NOMO-1 treated with dmso at 0.1 percent for 144 hours (cell line): ENCODE measurements at regions not wholly inside any gene's neighbourhood (a gene's known extent, or its start where the extent isn't known, plus 50 kb on each side); places are given as distances from the start of the nearest gene placed in this dataset.

ENCODE experiments used
- DNase-seq: peaks from one replicate; lab custom pipeline; 2025; ENCODE audit not compliant: unreplicated experiment; lab: John Stamatoyannopoulos, UW

DNA sequence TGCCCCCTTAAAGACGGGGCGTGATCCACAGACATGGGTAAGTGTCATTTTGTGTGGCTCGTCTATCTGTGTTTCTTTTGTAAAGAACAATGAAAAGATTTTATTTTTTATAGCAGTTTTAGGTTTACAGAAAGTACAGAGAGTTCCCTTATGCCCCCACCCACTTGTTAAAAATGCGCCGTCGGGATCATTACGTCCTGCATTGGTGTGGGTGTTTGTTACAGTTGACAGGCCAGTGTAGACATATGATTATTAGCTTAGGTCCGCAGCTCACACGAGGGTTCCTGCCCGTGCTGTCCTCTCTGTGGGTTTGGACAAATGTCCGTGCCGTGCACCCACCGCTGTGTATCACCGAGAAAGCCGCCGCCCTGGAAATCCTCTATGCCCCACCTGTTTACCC lies 50.5 kb downstream of the RGS12 start:
- DNase-seq: no peak

DNA sequence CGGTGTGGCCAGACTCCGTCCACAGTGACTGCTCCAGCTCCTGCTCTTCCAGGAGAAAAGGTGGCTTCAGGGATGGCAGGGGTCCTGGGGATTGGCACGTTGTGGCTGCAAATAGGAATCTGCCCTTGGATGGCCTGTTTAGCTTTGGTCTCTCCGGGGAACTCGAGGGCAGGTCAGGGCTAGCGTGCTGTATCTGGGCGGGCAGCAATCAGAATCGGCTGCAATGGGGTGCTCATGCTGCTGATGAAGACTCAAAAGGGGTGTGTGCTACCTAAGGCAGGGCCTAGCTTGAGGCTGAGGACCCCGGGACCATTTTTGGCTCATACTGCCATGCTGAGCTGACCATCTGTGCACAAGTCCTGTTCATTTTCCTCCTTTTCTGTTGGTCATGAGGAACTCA lies 51.3 kb downstream of the RGS12 start:
- DNase-seq: no peak

- no peak for DNase-seq
These were observed 51.8 kb downstream of the RGS12 start for GRCh38 chr4:3344596-3344995.

DNA sequence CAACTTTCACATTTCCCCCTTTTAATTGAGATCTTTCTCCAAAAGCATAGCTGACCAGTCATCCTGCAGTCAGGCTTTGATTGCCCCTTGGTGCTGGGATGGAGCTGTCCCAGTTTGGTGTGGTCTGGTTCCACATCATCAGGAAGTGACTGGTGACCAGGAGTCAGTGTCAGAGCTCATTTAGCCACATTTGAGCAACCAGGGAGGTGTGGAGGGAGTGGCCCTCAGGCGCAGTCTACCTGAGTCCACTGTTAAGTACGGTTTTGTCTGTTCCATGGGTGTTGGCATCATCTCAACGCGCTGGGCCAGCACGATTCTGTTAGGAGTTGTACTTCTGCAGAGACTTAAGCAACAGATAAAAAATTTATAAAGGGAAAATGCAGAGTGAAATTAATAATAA lies 52.6 kb downstream of the RGS12 start:
- no peak for DNase-seq

DNA sequence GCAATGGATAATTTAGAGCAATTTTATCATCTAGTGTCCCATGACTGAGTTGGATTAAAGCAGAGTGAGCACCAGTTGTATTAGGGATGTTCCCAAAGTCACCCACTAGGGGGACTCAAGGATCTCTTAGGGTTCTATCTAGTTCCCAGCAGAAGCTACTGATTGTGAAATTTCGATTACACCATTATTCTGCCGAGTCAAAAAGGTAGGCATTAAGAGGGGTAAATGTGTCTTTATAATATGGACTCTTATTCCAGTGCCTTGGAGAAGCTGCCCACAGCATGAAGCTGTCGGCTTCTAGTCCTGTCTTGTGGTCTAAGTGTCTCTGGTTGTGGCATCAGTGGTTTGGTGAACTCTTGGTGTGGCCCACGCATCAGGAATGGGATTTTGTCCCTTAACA lies 53.3 kb downstream of the RGS12 start:
- DNase-seq: peak; percentile 27

GRCh38 chr4:3347871-3348270 lies 55.0 kb downstream of the RGS12 start:
- no peak for DNase-seq

GRCh38 chr4:3348621-3349020 lies 55.8 kb downstream of the RGS12 start:
- no peak for DNase-seq

DNA sequence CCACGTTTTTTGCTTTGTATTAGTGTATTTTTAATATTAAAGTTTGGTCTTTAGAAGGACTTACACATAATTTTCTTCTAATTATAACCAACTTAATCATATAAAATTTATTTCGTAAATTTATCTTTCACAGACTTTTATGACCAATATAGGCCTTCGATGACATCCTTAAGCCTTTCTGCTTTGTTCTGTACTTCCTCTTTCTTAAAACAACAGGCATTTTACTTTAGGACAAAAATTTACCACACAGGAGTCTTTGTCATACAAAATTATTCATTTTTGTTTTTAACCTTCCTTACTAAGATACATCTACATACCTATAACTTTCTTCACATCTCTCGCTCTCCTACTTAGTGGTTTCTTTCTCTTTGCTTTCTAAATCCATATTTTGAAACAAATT lies 56.3 kb downstream of the RGS12 start:
- no peak for DNase-seq

DNA sequence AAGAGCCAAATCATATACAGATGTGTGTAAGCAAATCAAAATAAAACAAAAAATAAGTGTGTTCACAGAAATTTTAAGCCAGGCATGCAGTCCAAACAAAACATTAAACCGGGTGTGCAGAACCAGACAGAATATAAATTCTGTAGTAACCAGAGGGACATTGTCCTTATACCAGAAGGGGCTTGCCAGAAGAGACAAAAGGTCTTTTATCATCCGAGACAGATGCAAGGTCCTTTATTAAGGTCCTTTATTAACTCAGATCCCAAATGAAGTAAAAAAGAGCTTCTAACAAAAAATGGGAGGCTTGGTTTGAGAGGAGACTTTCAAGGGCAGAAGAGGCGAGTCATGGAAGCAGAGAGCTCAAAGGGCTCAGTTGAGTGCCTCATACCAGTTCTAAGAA lies 59.2 kb downstream of the RGS12 start:
- DNase-seq: no peak

- DNase-seq: no peak
These were observed 59.7 kb downstream of the RGS12 start for GRCh38 chr4:3352505-3352904.

- DNase-seq: no peak
These were observed 60.2 kb downstream of the RGS12 start for GRCh38 chr4:3352941-3353594.

- DNase-seq: no peak
These were observed 61.1 kb downstream of the RGS12 start for GRCh38 chr4:3353752-3354454.

DNA sequence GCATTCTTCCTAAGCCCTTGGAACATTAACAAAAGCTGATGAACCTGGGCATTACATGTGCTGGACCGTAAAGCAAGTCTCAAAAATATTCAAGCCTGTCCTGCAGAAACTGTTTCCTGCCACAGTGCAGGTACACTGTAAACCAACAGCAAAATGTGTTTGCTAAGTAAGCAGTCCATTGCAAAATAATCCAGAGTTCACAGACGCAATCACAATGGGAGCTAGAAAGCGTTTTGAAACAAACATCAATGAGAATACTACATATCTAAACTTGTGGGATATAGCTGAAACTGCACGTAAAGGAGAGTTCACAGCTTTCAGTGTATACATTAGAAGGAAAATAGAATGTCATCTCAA lies 61.6 kb downstream of the RGS12 start:
- no peak for DNase-seq

GRCh38 chr4:3355266-3355748 lies 62.5 kb downstream of the RGS12 start:
- no peak for DNase-seq

DNA sequence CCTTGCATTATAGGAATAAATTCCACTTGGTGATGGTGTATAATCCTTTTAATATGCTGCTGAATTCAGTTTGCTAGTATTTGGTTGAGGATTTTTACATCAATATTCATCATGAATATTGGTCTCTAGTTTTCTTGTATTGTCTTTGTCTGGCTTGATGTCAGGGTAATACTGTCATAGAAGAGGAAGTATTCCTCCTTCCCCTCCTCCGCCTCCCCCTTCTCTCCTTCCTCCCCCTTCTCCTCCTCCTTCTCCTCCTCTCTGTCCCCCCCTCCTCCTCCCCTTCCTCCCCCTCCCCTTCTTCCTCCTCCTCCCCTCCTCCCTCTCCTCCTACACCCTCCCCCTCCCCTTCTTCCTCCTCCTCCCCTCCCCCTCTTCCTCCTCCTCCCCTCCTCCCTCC lies 65.8 kb downstream of the RGS12 start:
- no peak for DNase-seq

GRCh38 chr4:3360777-3361176 lies 68.0 kb downstream of the RGS12 start:
- DNase-seq: no peak

GRCh38 chr4:3361406-3361805 lies 68.6 kb downstream of the RGS12 start:
- no peak for DNase-seq

DNA sequence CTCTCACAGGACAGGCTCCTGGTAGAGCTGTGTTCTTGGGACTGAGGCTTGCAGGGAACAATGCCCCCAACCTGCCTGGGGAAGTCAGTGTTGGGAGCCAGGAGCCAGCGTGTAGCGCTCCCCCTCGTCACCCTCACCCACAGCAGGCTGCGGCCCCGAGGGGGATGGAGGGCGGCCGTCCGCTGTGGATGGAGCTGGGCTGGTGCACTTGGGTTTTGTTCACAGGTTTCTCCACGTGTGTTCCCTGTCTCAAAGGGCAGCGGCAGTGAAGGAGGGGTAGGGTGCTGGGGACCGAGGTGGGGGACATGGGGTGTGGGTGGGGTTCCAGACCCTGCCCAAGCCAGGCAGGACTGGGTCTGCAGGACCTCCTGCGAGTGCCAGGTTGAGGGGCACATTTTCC lies 69.1 kb downstream of the RGS12 start:
- DNase-seq: no peak

DNA sequence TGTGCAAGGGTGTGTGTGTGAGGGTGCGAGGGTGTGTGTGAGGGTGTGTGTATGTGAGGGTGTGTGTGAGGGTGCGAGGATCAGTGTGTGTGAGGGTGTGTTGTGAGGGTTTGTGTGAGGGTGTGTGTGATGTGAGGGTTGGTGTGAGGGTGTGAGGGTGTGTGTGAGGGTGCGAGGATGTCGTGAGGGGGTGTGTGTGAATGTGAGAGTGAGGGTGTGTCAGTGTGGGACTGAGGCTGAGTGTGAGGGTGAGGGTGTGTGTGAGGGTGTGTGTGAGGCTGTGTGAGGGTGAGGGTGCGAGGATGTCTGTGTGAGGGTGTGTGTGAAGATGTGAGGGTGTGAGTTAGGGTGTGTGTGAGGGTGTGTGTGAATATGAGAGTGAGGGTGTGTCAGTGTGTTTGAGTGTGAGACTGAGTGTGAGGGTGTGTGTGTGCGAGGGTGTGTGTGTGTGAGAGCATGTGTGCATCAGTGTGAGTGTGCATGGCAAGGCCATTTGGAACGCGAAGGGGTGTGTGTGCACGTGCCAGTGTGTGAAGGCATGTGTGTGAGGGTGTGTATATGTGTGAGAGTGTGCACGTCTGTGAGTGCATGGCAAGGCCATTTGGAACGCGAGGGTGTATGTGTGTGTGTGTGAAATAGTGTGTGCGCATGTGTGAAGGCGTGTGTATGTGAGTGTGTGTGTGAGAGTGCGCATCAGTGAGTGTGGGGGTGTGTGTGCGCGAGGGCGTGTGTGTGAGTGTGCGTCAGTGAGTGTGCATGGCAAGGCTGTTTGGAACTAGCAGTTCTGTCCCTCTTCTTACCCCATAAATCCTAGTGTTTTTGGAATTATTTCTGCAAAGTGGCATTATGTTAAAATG lies 69.8 kb downstream of the RGS12 start:
- no peak for DNase-seq

- DNase-seq: no peak
These were observed 70.8 kb downstream of the RGS12 start for GRCh38 chr4:3363411-3364141.

GRCh38 chr4:3364199-3364598 lies 71.4 kb downstream of the RGS12 start:
- no peak for DNase-seq
